C4-2B (cell line): ENCODE measurements at regions not wholly inside any gene's neighbourhood (a gene's known extent, or its start where the extent isn't known, plus 50 kb on each side); places are given as distances from the start of the nearest gene placed in this dataset.

Experiments
- H3K27ac ChIP-seq: fragments of 450-650 bp; 2 replicates; pipeline ENCODE4 v1.5.1; 2017
- CTCF ChIP-seq: fragments of 450-650 bp; conservative IDR thresholded peaks from 2 replicates; pipeline ENCODE4 v1.5.1; 2017; ENCODE audit warnings: mild to moderate bottlenecking
- ZFX ChIP-seq: fragments of 450-650 bp; IDR thresholded peaks from 2 replicates; pipeline ENCODE4 v1.6.1; 2017

GRCh38 chr5:143683459-143683858 lies 128.5 kb upstream of the HMHB1 start:
- TF ChIP-seq ZFX (no peak), CTCF (no peak)
- H3K27ac ChIP-seq = no peak overlapping the region

GRCh38 chr5:143682929-143683386 lies 129.0 kb upstream of the HMHB1 start:
- TF ChIP-seq CTCF (no peak), ZFX (no peak)
- no peak overlapping the region for H3K27ac ChIP-seq

GRCh38 chr5:143682246-143682905 lies 129.6 kb upstream of the HMHB1 start:
- H3K27ac ChIP-seq = no peak overlapping the region
- TF ChIP-seq ZFX (no peak), CTCF (no peak)

- H3K27ac ChIP-seq = no peak overlapping the region
- TF ChIP-seq ZFX = no peak
- TF ChIP-seq CTCF = no peak
Measured at GRCh38 chr5:143680672-143681259, 131.2 kb upstream of the HMHB1 start.

GRCh38 chr5:143679777-143680176 lies 132.2 kb upstream of the HMHB1 start:
- no peak overlapping the region for H3K27ac ChIP-seq
- TF ChIP-seq CTCF = no peak
- no peak for TF ChIP-seq ZFX

GRCh38 chr5:143678148-143678905 lies 133.6 kb upstream of the HMHB1 start:
- H3K27ac ChIP-seq = no peak overlapping the region
- TF ChIP-seq ZFX (no peak), CTCF (no peak)

GRCh38 chr5:143677403-143677802 lies 134.6 kb upstream of the HMHB1 start:
- TF ChIP-seq CTCF = no peak
- no peak for TF ChIP-seq ZFX
- H3K27ac ChIP-seq = no peak overlapping the region
